Right ventricle myocardium superior (tissue), 1 donor: ENCODE measurements at regions not wholly inside any gene's neighbourhood (a gene's known extent, or its start where the extent isn't known, plus 50 kb on each side); places are given as distances from the start of the nearest gene placed in this dataset.
A peak's percentile ranks its signal among the peaks of the same experiment; 100 is the strongest.

ENCODE experiments used
- ATAC-seq: fragments of 200-7000 bp; cut with Tn5 transposase; one replicate; pipeline ENCODE4 v1.9.1; 2020; ENCODE audit warnings: mild to moderate bottlenecking; ENCODE audit not compliant: poor library complexity
- DNase-seq: peaks from one replicate; pipeline ENCODE4 v3.0.0-alpha.2; 2020
- intact Hi-C: fragments of 100-400 bp; cut with DNase I; formaldehyde crosslinking; loops from one replicate; pipeline ENCODE4 v1.11.2; 2022
- donor health status: DM: no; HTN: yes; CAD: no; lungs with severe emphysema.

DNA sequence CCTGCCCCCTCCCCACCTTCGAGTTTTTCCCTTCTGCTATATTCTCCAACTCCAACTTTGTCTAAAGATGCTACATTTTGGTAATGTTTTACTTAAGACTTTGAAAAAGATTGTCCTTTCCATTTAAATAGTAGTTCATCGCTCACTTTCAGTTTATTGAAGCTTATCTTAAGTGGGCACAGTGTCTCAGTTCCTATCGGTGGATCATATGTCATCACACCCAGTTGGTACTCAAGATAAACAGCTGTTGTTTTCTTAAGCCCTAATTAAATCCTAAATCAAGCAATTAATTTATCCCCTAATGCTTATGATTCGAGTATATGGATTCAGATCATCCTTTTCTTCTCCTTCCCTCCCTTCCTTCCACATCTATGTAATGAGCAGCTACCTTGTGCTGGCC lies 210.7 kb downstream of the TLE3 start:
- DNase-seq (no peak), ATAC-seq (no peak)
- intact Hi-C loops = no loop called here

DNA sequence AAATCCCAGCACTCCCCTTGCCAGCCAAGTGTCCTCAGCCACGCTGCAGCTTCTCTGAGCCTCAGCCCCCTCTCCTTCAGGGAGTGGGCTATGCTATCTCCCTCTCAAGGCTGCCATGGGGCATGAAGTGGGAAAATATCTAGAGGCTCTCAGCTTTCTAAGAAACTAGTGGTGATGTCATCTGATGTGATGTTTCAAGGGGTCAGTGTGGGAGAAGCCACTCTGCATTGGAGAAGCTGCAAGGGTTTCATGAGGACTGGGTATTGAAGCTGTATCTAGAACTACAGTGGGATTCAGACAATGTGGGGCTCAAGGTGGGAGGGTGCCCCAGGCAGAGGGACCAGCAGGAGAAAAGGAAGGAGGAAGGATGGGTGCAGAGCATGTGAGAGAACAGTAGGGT lies 210.2 kb downstream of the TLE3 start:
- intact Hi-C loops = no loop called here
- DNase-seq (no peak), ATAC-seq (no peak)

DNA sequence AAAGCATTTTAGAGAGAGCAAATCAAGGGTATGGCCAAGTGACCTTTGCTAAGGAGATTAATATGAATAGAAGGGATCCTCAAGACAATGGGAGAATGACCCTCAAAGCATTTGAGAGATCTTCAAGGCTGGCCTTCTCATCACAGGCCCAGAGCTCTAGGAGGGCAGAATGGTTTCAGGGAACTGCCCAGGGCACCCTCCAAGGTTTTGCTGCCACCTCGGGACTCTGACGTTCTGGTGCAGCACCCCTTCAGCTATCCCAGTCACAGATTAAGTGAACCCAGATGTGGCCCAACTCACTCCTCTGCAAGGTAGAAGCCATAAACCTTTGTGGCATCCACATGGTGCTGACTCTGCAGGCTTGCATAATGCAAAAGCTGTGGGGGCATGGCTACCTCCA lies 209.3 kb downstream of the TLE3 start:
- intact Hi-C loops = no loop called here
- ATAC-seq (no peak), DNase-seq (no peak)

DNA sequence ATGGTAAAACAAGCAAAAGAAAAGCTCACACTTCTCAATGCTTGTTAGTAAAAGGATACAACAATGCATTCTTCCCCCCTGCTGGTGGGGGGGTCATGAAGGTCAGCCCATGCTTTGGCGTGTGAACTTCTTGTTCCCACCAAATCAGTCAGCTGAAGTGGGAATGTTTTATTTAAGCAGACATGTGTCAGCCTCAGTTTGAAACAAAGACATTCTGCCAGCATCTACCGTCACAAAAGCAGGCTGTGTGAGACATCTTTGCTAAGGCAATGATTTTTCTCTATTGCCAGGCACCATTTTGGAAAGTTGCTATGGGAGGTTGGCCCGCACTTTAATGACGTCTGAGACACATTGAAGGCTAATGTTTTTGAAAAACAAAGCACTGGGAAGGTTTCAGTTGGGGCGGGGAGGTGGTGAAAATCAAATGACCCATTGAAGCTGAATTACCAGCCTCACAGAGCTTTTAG lies 206.6 kb downstream of the TLE3 start:
- DNase-seq (no peak), ATAC-seq (no peak)
- intact Hi-C loops = no loop called here

DNA sequence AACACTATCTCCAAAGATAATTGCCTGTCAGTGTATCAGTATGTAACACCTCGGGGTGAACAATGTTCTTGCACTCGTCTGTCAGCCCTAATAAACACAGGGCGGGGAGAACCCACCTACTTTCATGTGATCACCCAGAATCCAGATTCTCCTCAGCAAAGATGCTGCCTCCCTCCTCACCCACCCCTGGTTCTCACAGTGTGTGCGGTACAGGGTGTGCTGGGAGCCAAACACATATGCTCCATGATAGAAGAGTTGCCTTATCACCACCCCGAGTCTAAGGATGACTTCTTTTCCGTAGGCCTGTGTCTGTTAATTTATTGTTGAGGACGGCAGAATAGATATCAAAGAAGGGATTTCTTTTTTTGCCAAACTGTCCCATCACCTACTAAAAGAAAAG lies 206.1 kb downstream of the TLE3 start:
- intact Hi-C loops = no loop called here

DNA sequence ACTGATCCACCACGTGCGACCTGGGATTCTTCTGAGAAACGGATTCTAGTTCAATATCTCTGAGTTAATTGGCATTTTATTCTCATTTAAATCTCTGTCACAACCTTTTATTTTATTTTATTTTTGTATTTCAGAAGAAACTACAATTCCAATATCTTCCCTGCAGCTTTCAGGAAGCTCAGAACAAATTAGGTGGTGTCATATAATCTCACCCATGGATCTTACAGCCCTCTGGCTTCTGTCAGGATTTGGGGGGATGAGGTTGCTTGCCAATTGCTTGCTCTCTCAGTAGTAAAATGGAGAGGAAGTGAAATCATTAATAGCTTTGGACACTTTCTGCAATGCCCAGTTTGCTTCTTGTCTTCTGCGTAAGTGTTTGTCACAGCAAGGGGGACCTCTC lies 205.4 kb downstream of the TLE3 start:
- intact Hi-C loops = no loop called here
- no peak for ATAC-seq
- no peak for DNase-seq

More for the DNA sequence above, 206.1 kb downstream of the TLE3 start:
- ATAC-seq (no peak), DNase-seq (no peak)

DNA sequence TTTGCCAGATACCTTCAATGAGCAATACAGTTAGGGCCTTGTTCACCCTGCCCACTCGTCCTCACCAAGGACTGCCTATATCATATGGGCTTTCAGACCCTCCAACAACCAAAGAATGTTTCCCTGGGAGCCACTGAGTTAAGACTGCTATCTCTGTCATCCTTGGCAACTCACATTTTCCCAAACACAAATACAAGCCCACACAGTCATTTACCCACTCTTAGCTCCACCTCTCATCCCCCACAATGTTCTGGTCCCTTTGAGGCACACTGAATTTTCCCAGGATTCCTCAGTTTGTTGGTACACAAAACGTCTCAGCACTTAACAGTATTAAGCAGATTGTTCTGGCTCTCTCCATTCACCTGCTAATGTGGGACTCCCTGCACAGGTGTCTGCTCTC lies 204.6 kb downstream of the TLE3 start:
- intact Hi-C loops = no loop called here
- ATAC-seq = no peak
- DNase-seq = no peak

DNA sequence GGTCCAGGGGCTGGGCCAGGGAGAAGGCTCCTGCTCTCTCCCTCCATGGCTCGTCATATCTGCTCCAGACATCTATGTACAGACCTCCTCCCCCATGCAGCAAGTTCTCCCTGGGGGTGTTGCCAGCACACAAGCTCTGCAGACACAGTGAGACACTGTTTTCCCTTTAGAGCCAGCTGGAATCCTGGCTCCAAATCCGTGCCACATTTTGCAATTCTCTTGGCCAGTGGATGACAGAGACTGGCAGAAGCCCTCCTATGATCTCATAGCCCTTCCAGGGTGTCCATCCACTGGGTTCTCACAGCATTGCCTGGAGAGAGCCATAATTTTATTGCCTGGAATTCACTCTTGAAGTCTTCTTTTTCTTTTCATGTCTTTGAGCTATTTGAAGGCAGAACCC lies 203.9 kb downstream of the TLE3 start:
- DNase-seq (peak; percentile 42), ATAC-seq (peak; percentile 83)
- intact Hi-C loops = no loop called here

DNA sequence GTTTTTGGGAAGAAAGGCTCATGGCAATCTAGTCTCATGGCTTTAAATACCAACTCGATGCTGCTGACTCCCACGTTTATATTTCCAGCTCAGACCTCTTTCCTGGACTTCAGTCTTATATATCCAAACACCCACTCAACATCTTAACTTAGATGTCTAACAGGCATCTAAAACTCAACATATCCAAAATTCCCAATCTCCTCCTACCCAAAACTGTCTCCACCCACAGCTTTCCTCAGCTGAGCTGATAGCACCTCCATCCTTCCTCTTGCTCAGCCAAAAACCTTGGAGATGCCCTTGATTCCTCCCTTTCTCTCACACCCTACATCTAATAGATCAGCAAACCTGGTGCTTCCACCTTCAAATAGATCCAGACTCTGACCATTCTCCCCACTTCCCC lies 202.5 kb downstream of the TLE3 start:
- DNase-seq = no peak
- ATAC-seq = no peak
- intact Hi-C loops = no loop called here

DNA sequence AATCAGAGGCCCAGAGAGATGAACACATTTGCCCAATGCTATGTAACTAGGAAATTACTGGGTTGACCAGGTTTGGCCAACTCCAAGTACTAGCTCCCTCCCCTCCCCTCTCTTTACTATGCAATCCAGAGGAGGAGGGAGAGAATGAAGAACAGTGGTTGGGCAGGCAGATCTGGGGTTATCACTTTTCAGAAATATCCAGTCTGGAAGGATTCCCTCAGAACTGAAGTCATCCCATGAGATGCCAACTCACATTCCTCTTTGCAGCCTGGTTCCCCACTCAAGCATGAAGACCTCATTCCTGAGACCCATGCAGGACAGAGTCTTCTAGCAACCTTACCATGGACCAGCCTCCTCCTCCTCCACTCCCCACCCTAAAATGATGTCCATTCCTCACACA lies 201.1 kb downstream of the TLE3 start:
- DNase-seq (no peak), ATAC-seq (no peak)
- intact Hi-C loops = no loop called here

DNA sequence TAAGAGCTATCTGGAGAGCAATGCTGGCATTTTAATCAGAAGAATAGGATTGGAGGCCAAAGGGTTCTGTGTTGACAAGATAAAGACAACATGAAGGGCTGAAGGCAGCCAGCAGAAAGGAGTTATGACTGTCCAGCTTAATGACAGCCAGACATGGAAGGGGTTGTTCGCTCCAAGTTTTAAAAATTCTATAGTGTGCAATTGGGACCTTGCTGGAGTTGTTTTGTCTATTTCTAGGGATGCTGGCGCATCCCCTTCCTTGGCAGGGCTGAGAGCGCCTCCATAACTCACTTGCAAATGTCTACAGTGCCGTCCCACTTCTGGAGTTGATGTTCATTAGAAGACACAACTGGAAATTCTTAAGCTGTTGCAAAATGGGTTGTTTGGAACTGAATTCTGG lies 200.7 kb downstream of the TLE3 start:
- ATAC-seq (no peak), DNase-seq (no peak)
- intact Hi-C loops = no loop called here

DNA sequence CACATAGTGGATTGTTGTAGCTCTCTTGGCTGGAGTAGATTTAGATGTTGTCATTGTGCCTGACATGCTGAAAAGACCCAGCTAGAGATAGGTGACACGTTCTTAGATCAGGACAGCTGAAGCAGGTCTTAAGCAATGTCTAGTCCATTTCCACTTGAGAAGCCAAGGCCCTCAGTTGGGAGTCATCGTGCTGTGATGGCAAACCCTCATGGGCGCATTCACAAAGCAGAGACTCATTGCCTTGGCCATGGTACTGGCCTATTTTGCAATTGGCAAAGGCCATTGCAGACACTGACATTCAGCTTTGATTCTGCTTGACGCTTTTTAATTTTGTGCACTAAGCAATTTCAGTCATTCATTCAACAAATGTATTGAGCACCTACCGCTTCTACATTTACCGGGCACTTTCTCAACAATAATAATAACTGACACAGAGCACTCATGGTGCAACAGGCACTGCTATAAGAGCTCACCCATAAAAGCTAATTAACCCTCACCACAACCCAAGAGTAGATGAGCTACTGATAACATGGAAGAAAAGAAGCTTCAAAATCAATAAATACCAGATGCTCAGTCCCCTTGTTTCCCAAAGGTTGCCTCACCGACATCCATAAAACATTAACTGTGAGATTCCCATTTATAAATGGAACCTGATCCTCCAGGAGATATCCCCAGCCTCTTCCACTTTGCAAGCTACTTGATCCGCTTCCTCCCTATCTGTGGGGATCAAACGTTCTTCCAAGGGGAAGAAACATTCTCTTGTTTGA lies 200.1 kb downstream of the TLE3 start:
- intact Hi-C loops = no loop called here
- no peak for ATAC-seq
- no peak for DNase-seq

DNA sequence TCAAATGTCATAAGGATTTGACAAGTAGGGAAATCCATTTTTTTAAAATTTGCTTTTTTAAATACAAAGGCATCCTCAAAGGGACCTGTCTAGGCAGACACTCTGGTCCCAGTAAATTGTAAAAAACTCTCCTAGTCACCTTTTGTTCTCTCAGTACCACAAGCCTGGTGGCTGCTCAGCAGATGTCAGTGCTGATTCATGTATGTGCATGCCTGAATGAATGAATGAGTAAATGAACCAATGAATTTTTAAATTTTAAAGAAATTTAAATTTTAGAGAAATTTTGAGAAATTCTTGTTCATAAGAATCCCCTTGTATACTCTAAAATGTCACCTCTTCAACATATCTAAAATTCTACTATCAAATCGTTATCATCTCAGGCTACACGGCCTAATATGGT lies 199.5 kb downstream of the TLE3 start:
- no peak for ATAC-seq
- intact Hi-C loops = no loop called here

DNA sequence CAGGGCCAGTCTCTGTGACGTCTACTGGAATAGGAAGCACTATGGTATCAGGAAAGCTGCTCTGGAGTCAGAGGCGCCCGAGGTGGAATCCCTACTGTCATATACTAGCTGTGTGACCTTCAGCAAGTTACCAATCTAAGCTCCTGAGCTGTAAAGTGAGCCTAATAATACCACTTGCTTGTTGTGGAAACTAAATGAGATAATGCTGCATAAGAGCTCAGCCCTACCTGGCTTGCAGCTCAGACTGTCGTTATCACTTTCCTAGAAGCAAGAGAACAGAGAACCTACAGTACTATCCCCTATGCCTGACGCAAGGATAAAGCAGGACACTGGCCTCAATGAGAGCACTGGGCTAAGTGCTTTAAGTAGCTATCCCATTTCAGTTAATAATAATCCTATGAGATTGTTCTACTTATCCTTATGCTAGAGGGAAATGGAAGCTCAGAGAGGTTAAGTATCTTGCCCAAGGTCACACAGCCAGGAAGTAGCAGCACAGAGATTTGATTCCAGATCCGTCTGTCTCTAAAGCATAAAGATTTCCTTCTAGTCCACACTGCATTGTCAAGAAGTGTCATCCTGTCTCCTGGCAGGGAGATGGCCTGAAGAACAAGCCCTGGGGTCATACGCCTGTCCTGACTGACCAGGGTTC lies 195.2 kb downstream of the TLE3 start:
- ATAC-seq (no peak), DNase-seq (no peak)

More for the DNA sequence above, 199.5 kb downstream of the TLE3 start:
- no peak for DNase-seq

DNA sequence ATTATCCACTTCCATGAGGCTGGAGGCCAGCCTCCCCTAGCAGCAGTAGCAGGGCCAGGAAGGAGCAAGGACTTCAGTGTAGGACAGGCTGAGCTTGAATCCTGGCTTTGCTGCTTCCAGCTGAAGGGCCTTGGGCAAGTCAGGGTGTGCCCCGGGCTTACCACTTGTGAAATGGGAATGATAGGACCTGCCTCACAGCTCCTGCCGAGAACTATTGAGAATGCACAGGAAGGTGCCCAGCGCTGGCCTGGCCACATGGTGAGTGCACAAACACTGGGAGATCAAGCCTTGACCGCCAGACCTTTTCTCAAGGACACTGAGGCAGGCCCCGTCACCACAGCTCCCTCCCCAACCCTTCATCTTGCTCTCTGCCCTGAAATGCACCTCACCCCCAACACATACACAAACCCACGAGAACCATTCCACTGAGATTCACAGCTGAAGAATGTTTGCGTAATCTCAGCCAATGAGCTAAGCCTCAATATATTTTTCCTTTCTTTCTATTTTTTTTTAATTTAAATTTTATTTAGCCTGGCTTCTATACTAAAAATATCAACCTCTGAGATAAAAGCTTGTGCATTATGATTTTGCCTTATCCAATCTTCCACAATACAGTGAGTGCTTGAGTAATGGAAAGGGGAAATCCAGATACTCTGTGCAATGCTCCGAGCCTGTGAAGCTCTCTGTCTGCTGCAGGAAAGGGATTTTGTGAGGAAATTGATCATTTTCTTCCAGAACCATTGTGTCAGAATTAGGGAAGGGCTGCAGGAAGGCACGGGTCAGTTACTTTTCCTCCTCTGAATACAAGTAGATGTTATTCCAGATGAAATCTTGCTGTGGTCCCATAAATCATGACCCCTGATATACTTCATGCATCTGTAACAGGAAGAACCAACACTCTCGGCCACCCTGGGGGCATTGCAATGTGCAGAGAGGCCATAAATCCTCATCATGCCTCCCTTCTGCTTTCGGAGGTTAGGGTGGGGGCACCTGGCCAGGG lies 193.9 kb downstream of the TLE3 start:
- intact Hi-C loops = no loop called here
- ATAC-seq (no peak), DNase-seq (no peak)

More for the DNA sequence above, 195.2 kb downstream of the TLE3 start:
- intact Hi-C loops = no loop called here

DNA sequence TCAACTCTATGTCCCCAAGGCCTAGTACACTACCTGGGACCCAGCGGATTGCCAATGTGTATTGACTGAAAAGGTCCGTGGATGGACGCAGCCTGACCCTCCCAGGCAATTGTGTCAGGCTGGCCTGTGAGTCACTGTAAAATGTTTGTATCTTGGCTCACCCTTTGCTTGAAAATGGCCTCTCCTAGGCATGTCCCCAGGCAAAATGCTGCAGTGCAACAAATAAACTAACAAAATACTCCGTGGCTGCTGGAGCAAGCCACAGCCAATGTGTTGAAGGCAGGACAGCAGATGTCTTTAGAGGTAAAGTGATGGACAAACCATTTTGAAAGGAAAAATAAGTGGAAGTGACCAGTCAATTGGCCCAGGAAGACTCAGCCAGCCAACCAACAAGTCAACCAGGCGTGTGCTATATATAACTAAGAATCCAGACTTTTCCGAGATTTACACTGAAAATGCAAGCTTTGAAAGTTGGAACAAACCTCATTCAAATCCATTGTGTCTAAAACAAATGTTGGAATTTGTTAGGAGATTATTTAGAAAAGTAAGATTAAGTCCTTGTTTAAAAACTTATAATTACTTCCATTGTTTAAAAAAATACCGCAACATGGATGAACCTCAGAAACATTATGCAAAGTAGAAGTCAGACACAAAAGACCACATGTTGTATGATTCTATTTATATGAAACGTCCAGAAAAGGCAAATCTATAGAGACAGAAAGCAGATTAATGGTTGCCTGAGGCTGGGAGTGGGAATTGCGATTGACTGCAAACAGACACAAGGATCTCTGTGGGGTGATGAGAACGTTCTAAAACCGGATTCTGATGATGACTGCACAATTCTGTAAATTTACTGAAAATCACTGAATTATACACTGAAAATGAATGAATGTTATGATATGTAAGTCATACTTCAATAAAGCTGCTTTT lies 191.2 kb downstream of the TLE3 start:
- intact Hi-C loops = no loop called here
- DNase-seq = no peak
- ATAC-seq = no peak

DNA sequence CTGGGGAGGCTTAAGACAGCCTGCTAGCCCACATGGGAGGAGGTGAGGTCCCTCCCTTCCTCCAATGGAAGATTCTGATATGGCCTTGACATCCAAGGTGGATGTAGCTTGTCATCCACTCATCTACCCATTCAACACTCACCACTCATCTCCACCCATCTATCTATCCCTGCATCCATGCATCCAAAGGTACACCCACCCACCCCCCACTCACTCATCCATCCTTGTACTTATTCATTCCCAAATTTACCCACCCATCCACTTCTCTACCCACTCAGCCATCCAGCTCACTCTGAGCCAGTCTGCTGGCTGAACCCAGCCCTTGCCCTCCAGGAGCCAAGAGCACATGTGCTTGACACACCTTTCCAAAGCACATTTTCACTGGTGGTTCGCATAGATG lies 189.7 kb downstream of the TLE3 start:
- DNase-seq (no peak), ATAC-seq (no peak)
- intact Hi-C loops = no loop called here
